Lower lobe of right lung (tissue), 2 donors: ENCODE measurements at regions not wholly inside any gene's neighbourhood (a gene's known extent, or its start where the extent isn't known, plus 50 kb on each side); places are given as distances from the start of the nearest gene placed in this dataset.

ENCODE experiments used
- ATAC-seq, 2 donors: fragments of 200-7000 bp; cut with Tn5 transposase; one replicate each; pipeline ENCODE4 v1.9.1; 2020 to 2022; ENCODE audit warnings: mild to moderate bottlenecking in 2 of 2, moderate library complexity in 2 of 2
- DNase-seq: peaks from one replicate; pipeline ENCODE4 v3.0.0-alpha.2; 2020
- H3K27ac ChIP-seq: fragments of 200-600 bp; one replicate; pipeline ENCODE4 v1.8.0; 2022
- H3K27me3 ChIP-seq: fragments of 200-600 bp; one replicate; pipeline ENCODE4 v1.8.0; 2022; ENCODE audit warnings: low read depth
- H3K36me3 ChIP-seq: fragments of 200-600 bp; one replicate; pipeline ENCODE4 v1.8.0; 2022; ENCODE audit warnings: mild to moderate bottlenecking
- H3K4me1 ChIP-seq: fragments of 200-600 bp; one replicate; pipeline ENCODE4 v1.8.0; 2022
- H3K4me3 ChIP-seq: fragments of 200-600 bp; one replicate; pipeline ENCODE4 v1.8.0; 2022; ENCODE audit warnings: mild to moderate bottlenecking
- H3K9me3 ChIP-seq: fragments of 200-600 bp; one replicate; pipeline ENCODE4 v1.8.0; 2022
- intact Hi-C: fragments of 100-400 bp; cut with DNase I; formaldehyde crosslinking; loops from one replicate; pipeline ENCODE4 v1.11.0; 2022
- TF ChIP-seq, protein P1 (sequence below): fragments of 200-600 bp; IDR thresholded peaks from one replicate; pipeline ENCODE4 v1.8.0; 2022; ENCODE audit warnings: antibody characterized with exemption, mild to moderate bottlenecking
- donor health status: DM: no; HTN: yes; CAD: no; lungs with severe emphysema.

DNA sequence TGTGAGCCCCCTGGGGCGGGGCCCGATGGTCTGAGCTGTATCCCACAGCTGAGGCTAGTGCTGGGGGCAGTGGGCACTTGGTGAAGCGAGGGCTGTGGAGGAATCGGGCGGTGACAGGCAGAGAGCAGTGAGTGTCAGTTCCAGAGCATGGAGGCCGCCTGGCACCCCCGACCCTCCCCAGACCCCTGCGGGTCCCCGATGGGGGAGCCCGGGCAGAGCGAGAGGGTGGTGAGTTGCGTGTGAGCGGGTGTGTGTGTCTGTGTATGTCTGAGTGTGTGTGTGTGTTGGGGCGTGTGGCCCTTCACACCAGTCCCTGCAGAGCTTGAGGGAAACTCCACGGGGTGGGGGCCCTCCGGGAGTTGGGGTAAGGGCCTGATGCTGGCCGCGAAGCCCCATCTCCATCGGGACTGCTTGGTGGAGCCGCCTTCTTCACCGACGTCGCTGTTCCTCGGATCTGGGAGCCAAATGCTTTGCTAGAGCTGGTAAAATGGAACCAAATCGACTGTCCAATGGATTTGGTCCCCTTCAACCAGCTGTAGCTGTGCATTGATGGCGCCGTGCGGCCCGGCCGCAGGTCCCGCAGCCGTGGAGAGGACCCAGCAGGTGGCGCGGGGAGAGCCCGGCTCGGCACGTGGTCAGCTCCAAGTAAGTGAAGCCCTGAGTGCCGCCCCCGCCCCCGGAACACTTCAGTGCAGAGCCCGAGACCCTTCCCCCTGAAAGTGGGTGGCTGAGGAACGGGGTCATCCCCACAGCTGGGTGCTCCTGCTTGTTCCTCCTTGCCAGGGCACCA is 77.7 kb upstream of the SLCO4A1 start:
- H3K27ac ChIP-seq = no peak overlapping the region
- H3K9me3 ChIP-seq = no peaks in the 10 kb centered on the region
- no peaks in the 10 kb centered on the region for H3K36me3 ChIP-seq
- H3K4me1 ChIP-seq = no peaks in the 10 kb centered on the region
- H3K4me3 ChIP-seq = no peak overlapping the region
- TF ChIP-seq, protein P1, sequence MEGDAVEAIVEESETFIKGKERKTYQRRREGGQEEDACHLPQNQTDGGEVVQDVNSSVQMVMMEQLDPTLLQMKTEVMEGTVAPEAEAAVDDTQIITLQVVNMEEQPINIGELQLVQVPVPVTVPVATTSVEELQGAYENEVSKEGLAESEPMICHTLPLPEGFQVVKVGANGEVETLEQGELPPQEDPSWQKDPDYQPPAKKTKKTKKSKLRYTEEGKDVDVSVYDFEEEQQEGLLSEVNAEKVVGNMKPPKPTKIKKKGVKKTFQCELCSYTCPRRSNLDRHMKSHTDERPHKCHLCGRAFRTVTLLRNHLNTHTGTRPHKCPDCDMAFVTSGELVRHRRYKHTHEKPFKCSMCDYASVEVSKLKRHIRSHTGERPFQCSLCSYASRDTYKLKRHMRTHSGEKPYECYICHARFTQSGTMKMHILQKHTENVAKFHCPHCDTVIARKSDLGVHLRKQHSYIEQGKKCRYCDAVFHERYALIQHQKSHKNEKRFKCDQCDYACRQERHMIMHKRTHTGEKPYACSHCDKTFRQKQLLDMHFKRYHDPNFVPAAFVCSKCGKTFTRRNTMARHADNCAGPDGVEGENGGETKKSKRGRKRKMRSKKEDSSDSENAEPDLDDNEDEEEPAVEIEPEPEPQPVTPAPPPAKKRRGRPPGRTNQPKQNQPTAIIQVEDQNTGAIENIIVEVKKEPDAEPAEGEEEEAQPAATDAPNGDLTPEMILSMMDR = no peak
- ATAC-seq = no peak
- intact Hi-C loops = no loop called here
- DNase-seq = no peak
- H3K27me3 ChIP-seq = peaks cover 57% of the 10 kb centered on the region

DNA sequence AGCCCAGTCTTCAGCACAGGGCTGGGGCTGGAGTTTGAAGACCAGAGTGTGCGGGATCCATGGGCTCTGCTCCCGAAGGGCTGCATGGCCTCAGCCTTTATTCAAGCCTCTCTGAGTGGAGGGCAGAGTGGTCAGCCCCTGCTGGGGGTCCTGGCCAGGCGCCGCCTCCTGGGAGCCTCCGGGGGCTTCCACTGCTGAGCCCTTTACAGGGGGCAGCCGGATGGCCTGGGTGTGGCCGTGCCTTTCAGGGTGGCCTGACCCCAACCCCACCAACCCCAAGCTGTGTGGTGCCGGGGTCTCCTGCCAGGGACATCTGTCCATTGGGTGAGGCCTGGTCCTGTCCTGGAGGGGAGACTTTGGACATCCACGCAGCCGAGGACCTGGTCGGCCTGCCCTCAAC is 76.0 kb upstream of the SLCO4A1 start:
- intact Hi-C loops = no loop called here
- TF ChIP-seq, protein P1 = no peak
- H3K27me3 ChIP-seq = peaks cover 49% of the 10 kb centered on the region

GRCh38 chr20:62566771-62567170 is 75.5 kb upstream of the SLCO4A1 start:
- intact Hi-C loops = no loop called here
- DNase-seq = no peak
- Histone ChIP-seq H3K36me3 (no peaks in the 10 kb centered on the region), H3K4me1 (no peaks in the 10 kb centered on the region), H3K27me3 (peaks cover 44% of the 10 kb centered on the region), H3K4me3 (no peak overlapping the region), H3K9me3 (no peaks in the 10 kb centered on the region), H3K27ac (no peak overlapping the region)
- no peak for ATAC-seq
- TF ChIP-seq, protein P1 = no peak

More for the DNA sequence above, 76.0 kb upstream of the SLCO4A1 start:
- H3K4me3 ChIP-seq = no peak overlapping the region
- H3K36me3 ChIP-seq = no peaks in the 10 kb centered on the region
- DNase-seq = no peak
- no peak for ATAC-seq
- H3K4me1 ChIP-seq = no peaks in the 10 kb centered on the region
- H3K9me3 ChIP-seq = no peaks in the 10 kb centered on the region
- H3K27ac ChIP-seq = no peak overlapping the region

DNA sequence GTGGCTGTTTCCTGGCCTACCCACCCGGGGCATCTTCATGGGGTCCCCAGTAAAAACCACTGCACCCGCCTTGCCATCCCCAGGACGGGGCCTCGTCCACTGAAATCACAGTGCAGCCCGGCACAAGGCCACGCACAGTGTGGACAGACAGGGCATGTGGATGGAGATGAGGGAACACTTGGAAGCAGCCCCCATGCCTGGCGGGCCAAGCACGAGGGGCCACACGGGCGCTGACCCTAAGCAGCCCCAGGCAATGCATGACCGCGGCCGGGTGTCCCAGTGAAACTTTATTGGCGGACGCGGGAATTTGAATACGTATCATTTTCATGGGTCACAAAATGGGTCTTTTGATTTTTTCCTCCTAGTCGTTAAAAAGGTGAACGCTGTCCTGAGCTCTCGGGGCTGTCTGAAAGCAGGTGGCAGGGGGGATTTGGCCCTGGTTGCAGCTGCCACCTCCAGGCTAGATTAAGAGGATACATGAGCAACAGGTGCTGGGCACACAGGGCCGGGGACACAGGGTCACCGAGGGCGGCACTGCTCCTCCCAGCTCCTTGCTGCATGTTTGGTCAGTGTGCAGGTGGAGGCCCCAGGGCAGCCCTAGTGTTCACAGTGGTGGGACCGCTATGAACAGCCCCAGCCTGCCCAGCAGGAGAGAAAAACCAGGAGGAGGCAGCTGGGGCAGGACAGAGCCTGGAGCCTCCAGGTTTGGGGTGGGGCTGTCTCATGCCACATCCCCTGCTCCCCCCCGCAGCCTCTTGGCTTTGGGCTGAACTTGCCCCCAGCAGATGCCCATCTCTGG is 74.9 kb upstream of the SLCO4A1 start:
- H3K27me3 ChIP-seq = peaks cover 37% of the 10 kb centered on the region
- no peak overlapping the region for H3K27ac ChIP-seq
- DNase-seq (no peak), ATAC-seq (no peak)
- intact Hi-C loops = no loop called here
- TF ChIP-seq, protein P1 = no peak
- H3K4me1 ChIP-seq = no peaks in the 10 kb centered on the region
- no peak overlapping the region for H3K4me3 ChIP-seq
- H3K9me3 ChIP-seq = no peaks in the 10 kb centered on the region
- no peaks in the 10 kb centered on the region for H3K36me3 ChIP-seq

- ATAC-seq = no peak
- intact Hi-C loops = no loop called here
- Histone ChIP-seq H3K9me3 (no peaks in the 10 kb centered on the region), H3K27ac (no peak overlapping the region), H3K4me1 (no peaks in the 10 kb centered on the region), H3K27me3 (peaks cover 35% of the 10 kb centered on the region), H3K36me3 (no peaks in the 10 kb centered on the region), H3K4me3 (no peak overlapping the region)
- DNase-seq = no peak
- TF ChIP-seq, protein P1 = no peak
Observed at GRCh38 chr20:62568045-62568389, 74.3 kb upstream of the SLCO4A1 start.
